PC-3 (cell line): ENCODE measurements at regions not wholly inside any gene's neighbourhood (a gene's known extent, or its start where the extent isn't known, plus 50 kb on each side); places are given as distances from the start of the nearest gene placed in this dataset.

Source experiments
- ATAC-seq: fragments of 200-7000 bp; cut with Tn5 transposase; 2 replicates; pipeline ENCODE4 v1.9.1; 2020; ENCODE audit warnings: mild to moderate bottlenecking, moderate library complexity
- BruUV-seq: library from RNA; stranded (reverse); fragments of 400-500 nt; replicated peaks from 2 replicates; lab custom pipeline; 2021; lab: Mats Ljungman, UMichigan
- CTCF ChIA-PET: fragments of 300-600 bp; sonication (Branson Sonifier 250); formaldehyde crosslinking; loops from one replicate; lab custom pipeline; 2022; ENCODE audit warnings: antibody characterized with exemption; lab: Charles Lee
- POLR2A ChIA-PET: fragments of 300-600 bp; sonication (Branson Sonifier 250); formaldehyde crosslinking; loops from one replicate; lab custom pipeline; 2022; ENCODE audit warnings: antibody characterized with exemption; ENCODE audit not compliant: unreplicated experiment; lab: Charles Lee
- DNase-seq: peaks from one replicate; pipeline ENCODE4 v3.0.0-alpha.2; 2015
- H2AFZ ChIP-seq: fragments of 300-600 bp; sonication (generic); 2 replicates; pipeline ENCODE4 v1.6.0; 2016; ENCODE audit warnings: antibody characterized with exemption, low read length
- H3F3A ChIP-seq: fragments of 300-600 bp; sonication (generic); one replicate; pipeline ENCODE4 v1.6.0; 2017; ENCODE audit warnings: antibody characterized with exemption, low read length, control low read depth, mild to moderate bottlenecking; ENCODE audit not compliant: unreplicated experiment
- H3K27ac ChIP-seq: fragments of 300-600 bp; sonication (generic); 2 replicates; pipeline ENCODE4 v1.5.1; 2016; ENCODE audit warnings: mild to moderate bottlenecking, low read length
- H3K27me3 ChIP-seq: fragments of 300-600 bp; sonication (generic); 2 replicates; pipeline ENCODE4 v1.6.1; 2016; ENCODE audit warnings: low read length, mixed read lengths
- H3K36me3 ChIP-seq: fragments of 300-600 bp; sonication (generic); 2 replicates; pipeline ENCODE4 v1.6.1; 2016; ENCODE audit warnings: low read depth, mixed run types, low read length, mixed read lengths
- H3K4me1 ChIP-seq: fragments of 300-600 bp; sonication (generic); 2 replicates; pipeline ENCODE4 v1.5.1; 2016; ENCODE audit warnings: low read length; ENCODE audit not compliant: insufficient read depth
- H3K4me2 ChIP-seq: fragments of 300-600 bp; sonication (generic); 2 replicates; pipeline ENCODE4 v1.6.0; 2016; ENCODE audit warnings: low read length
- H3K4me3 ChIP-seq: fragments of 300-600 bp; sonication (generic); 2 replicates; pipeline ENCODE4 v1.5.1; 2016; ENCODE audit warnings: mild to moderate bottlenecking, low read length, mixed read lengths
- H3K79me2 ChIP-seq: fragments of 300-600 bp; sonication (generic); 2 replicates; pipeline ENCODE4 v1.6.1; 2017; ENCODE audit warnings: low read length, mixed read lengths
- H3K9ac ChIP-seq: fragments of 300-600 bp; sonication (generic); 2 replicates; pipeline ENCODE4 v1.6.0; 2016; ENCODE audit warnings: mild to moderate bottlenecking, low read length
- H3K9me2 ChIP-seq: fragments of 300-600 bp; sonication (generic); replicated peaks from 2 replicates; pipeline ENCODE4 v1.6.1; 2016; ENCODE audit warnings: mixed run types, low read length, mixed read lengths
- H3K9me3 ChIP-seq: fragments of 300-600 bp; sonication (generic); 2 replicates; pipeline ENCODE4 v1.6.1; 2016; ENCODE audit warnings: low read length, mixed read lengths
- H4K20me1 ChIP-seq: fragments of 300-600 bp; sonication (generic); 2 replicates; pipeline ENCODE4 v1.6.1; 2016; ENCODE audit warnings: low read length, mixed read lengths
- CTCF ChIP-seq: fragments of 300-600 bp; sonication (generic); conservative IDR thresholded peaks from 2 replicates; pipeline ENCODE4 v1.5.1; 2017; ENCODE audit warnings: antibody characterized with exemption, low read depth, mild to moderate bottlenecking, low read length
- EZH2 ChIP-seq: fragments of 300-600 bp; sonication (generic); IDR thresholded peaks from one replicate; pipeline ENCODE4 v1.6.1; 2017; ENCODE audit warnings: antibody characterized with exemption, mild to moderate bottlenecking, low read length; ENCODE audit not compliant: unreplicated experiment
- EZH2phosphoT487 ChIP-seq: fragments of 300-600 bp; sonication (generic); IDR thresholded peaks from 2 replicates; pipeline ENCODE4 v1.6.1; 2018; ENCODE audit warnings: mild to moderate bottlenecking, antibody characterized with exemption, low read length, borderline replicate concordance
- intact Hi-C: fragments of 100-400 bp; cut with micrococcal nuclease; formaldehyde crosslinking; loops from 2 replicates; pipeline ENCODE4 v1.9.0; 2023

GRCh38 chr14:54209511-54210250 is 187.1 kb upstream of the CDKN3 start:
- Histone ChIP-seq H3K27ac (no peak overlapping the region), H2AFZ (peak overlapping the region; percentile 10; the same call in 1 of the 2 replicates), H3K4me1 (peaks cover 39% of the 10 kb centered on the region), H3K27me3 (no peaks in the 10 kb centered on the region), H3K36me3 (peaks cover 5% of the 10 kb centered on the region; the same call in 1 of the 2 replicates), H3K9me3 (no peaks in the 10 kb centered on the region), H3K79me2 (no peaks in the 10 kb centered on the region), H3F3A (peaks cover 8% of the 10 kb centered on the region), H4K20me1 (no peaks in the 10 kb centered on the region), H3K9ac (no peak overlapping the region), H3K4me3 (no peak overlapping the region), H3K9me2 (no peaks in the 10 kb centered on the region), H3K4me2 (peak overlapping the region; percentile 6; the same call in 1 of the 2 replicates)
- DNase-seq (peak; percentile 63), ATAC-seq (no peak)
- intact Hi-C loops: loop anchor here (2.0 to 5.0 kb wide), 2 partner anchors 35 to 233 kb away; partner anchors contain the start of gene CNIH1
- no TSS peak for BruUV-seq
- no peak for TF ChIP-seq EZH2
- no peak for TF ChIP-seq CTCF
- TF ChIP-seq EZH2phosphoT487: no peak
- ChIA-PET CTCF (interaction anchor here (0.6 kb wide), 1 partner anchor 129 kb away, joined by 5 read pairs; no protein-coding TSS in a partner anchor), POLR2A (no interaction called here)

- peak; percentile 99 for DNase-seq
- intact Hi-C loops: loop anchor here (1.0 to 5.0 kb wide), 5 partner anchors 29 to 231 kb away; partner anchors contain the start of gene CNIH1
Measured at GRCh38 chr14:54211551-54212308, 185.1 kb upstream of the CDKN3 start.

More at GRCh38 chr14:54211551-54212308, 185.1 kb upstream of the CDKN3 start:
- Histone ChIP-seq H3K79me2 (no peaks in the 10 kb centered on the region), H3F3A (peaks cover 8% of the 10 kb centered on the region), H3K9ac (peak overlapping the region; percentile 52), H4K20me1 (no peaks in the 10 kb centered on the region), H3K4me1 (peaks cover 36% of the 10 kb centered on the region), H3K27me3 (no peaks in the 10 kb centered on the region), H3K4me2 (peak overlapping the region; percentile 71), H3K9me3 (no peaks in the 10 kb centered on the region), H3K27ac (peak overlapping the region; percentile 84), H3K4me3 (peak overlapping the region; percentile 25), H2AFZ (peak overlapping the region; percentile 44), H3K36me3 (peaks cover 5% of the 10 kb centered on the region; the same call in 1 of the 2 replicates), H3K9me2 (no peaks in the 10 kb centered on the region)
- peak; percentile 89 for ATAC-seq
- TF ChIP-seq CTCF (no peak), EZH2phosphoT487 (no peak), EZH2 (no peak)
- BruUV-seq: TSS peak; percentile 96
- ChIA-PET CTCF (interaction anchor here (1.0 kb wide), 1 partner anchor 117 kb away, joined by 3 read pairs; no protein-coding TSS in a partner anchor), POLR2A (interaction anchor here (0.7 kb wide), 1 partner anchor 40 kb away, joined by 4 read pairs; no protein-coding TSS in a partner anchor)
